Activated CD4-positive, alpha-beta memory T cell treated with anti-CD3 and anti-CD28 coated beads, Interleukin-2, amount 10 ng/mL, durations not matched to agents 7 days and 5 days (primary cell): ENCODE measurements at regions not wholly inside any gene's neighbourhood (a gene's known extent, or its start where the extent isn't known, plus 50 kb on each side); places are given as distances from the start of the nearest gene placed in this dataset.

Experiments
- CTCF ChIA-PET: fragments of 350-600 bp; sonication (Branson Sonifier 250); formaldehyde crosslinking; loops from one replicate; lab custom pipeline; 2021; ENCODE audit warnings: antibody characterized with exemption, inconsistent platforms; lab: Charles Lee
- POLR2A ChIA-PET: fragments of 350-600 bp; sonication (Branson Sonifier 250); formaldehyde crosslinking; loops from one replicate; lab custom pipeline; 2021; ENCODE audit warnings: antibody characterized with exemption; lab: Charles Lee
- DNase-seq: peaks from one replicate; pipeline ENCODE4 v3.0.0-alpha.2; 2020
- H3K27ac Mint-ChIP-seq: one replicate; pipeline ENCODE4 v1.8.0; 2021; ENCODE audit warnings: mild to moderate bottlenecking, mixed read lengths
- H3K27me3 Mint-ChIP-seq: one replicate; pipeline ENCODE4 v1.8.0; 2021; ENCODE audit warnings: mixed read lengths
- H3K36me3 Mint-ChIP-seq: one replicate; pipeline ENCODE4 v1.8.0; 2021; ENCODE audit warnings: low read depth, mixed read lengths
- H3K4me1 Mint-ChIP-seq: one replicate; pipeline ENCODE4 v1.8.0; 2021; ENCODE audit warnings: mixed read lengths
- H3K4me3 Mint-ChIP-seq: one replicate; pipeline ENCODE4 v1.8.0; 2021; ENCODE audit warnings: mild to moderate bottlenecking, mixed read lengths
- H3K9me3 Mint-ChIP-seq: one replicate; pipeline ENCODE4 v1.8.0; 2021; ENCODE audit warnings: mixed read lengths

- CTCF ChIA-PET = interaction anchor here (0.5 to 1.2 kb wide), 2 partner anchors 12 to 37 kb away, joined by 3 read pairs; no protein-coding TSS in a partner anchor
- Mint-ChIP-seq H3K4me3 (no peak overlapping the region), H3K4me1 (no peaks in the 10 kb centered on the region), H3K36me3 (no peaks in the 10 kb centered on the region), H3K9me3 (no peaks in the 10 kb centered on the region), H3K27ac (no peak overlapping the region), H3K27me3 (peaks cover 21% of the 10 kb centered on the region)
- POLR2A ChIA-PET = no interaction called here
- DNase-seq = no peak
These were observed 198.0 kb upstream of the CCDC150 start for GRCh38 chr2:196441527-196441926.

DNA sequence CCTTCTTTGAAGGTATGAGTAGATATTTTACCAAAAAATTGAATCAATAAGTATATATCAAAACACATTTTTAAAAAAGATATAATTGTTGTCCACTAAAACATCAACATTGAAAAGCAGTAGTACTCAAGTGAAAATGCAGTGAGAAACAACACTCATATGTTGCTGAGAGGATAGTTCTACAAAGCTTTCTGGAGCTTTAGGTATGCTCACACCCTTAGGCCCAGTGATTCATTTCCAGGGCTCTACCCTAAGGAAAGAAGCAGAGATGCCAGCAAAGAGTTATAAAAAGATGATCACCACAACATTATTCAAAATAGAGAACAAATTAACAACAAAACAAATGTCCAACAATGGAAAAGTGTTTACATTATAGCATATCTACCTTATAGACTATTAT, 197.3 kb upstream of the CCDC150 start:
- no peak overlapping the region for H3K27ac Mint-ChIP-seq
- H3K4me1 Mint-ChIP-seq = no peaks in the 10 kb centered on the region
- peaks cover 19% of the 10 kb centered on the region for H3K27me3 Mint-ChIP-seq
- no peak overlapping the region for H3K4me3 Mint-ChIP-seq
- H3K36me3 Mint-ChIP-seq = no peaks in the 10 kb centered on the region
- ChIA-PET POLR2A (no interaction called here), CTCF (interaction anchor here (0.5 to 1.2 kb wide), 2 partner anchors 11 to 38 kb away, joined by 3 read pairs; no protein-coding TSS in a partner anchor)
- H3K9me3 Mint-ChIP-seq = no peaks in the 10 kb centered on the region
- DNase-seq = no peak

DNA sequence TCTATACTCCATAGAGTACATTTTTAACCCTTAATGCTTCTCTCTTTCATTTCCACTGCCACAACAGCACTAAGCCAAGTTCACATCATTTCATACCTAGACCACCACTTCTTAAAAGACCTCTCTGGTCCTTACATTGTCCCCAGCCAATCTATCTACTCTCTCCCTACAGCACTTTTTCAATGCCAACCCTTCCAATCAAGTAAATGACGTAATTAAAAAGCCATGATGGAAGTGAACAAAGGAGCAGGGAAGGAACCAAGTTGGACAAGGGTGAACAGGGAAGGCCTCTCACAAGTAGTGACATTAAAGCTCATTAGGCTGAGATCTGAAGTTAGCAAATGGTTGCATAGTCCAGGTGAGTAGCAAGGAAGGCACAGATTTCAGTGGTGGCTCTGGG, 195.1 kb upstream of the CCDC150 start:
- ChIA-PET POLR2A (no interaction called here), CTCF (interaction anchor here (1.5 kb wide), 1 partner anchor 10 kb away, joined by 5 read pairs; no protein-coding TSS in a partner anchor)
- Mint-ChIP-seq H3K27ac (no peak overlapping the region), H3K27me3 (peaks cover 17% of the 10 kb centered on the region), H3K4me3 (no peak overlapping the region), H3K9me3 (no peaks in the 10 kb centered on the region), H3K4me1 (no peaks in the 10 kb centered on the region), H3K36me3 (no peaks in the 10 kb centered on the region)
- no peak for DNase-seq

DNA sequence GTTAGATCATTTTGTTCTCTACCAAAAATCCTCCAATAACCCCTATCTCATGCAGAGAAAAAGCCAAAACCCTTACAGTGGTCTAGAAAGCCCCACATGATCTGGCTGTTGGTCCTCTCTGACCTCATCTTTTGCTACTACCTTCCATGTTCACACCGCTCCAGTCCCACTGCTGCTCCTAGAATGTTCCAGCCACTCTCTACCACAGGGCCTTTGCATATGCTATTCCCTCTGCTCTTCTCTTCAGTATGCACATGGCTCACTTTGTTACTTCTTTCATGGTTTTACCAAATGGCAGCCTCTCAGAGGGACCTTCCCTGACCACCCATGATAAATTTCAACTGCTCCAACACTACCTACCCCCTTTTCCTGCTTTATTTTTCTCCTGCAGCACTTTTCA, 193.5 kb upstream of the CCDC150 start:
- ChIA-PET POLR2A (no interaction called here), CTCF (interaction anchor here (1.5 kb wide), 1 partner anchor 8 kb away, joined by 5 read pairs; no protein-coding TSS in a partner anchor)
- Mint-ChIP-seq H3K4me1 (no peaks in the 10 kb centered on the region), H3K4me3 (no peak overlapping the region), H3K36me3 (no peaks in the 10 kb centered on the region), H3K9me3 (no peaks in the 10 kb centered on the region), H3K27ac (no peak overlapping the region), H3K27me3 (peaks cover 14% of the 10 kb centered on the region)
- no peak for DNase-seq

DNA sequence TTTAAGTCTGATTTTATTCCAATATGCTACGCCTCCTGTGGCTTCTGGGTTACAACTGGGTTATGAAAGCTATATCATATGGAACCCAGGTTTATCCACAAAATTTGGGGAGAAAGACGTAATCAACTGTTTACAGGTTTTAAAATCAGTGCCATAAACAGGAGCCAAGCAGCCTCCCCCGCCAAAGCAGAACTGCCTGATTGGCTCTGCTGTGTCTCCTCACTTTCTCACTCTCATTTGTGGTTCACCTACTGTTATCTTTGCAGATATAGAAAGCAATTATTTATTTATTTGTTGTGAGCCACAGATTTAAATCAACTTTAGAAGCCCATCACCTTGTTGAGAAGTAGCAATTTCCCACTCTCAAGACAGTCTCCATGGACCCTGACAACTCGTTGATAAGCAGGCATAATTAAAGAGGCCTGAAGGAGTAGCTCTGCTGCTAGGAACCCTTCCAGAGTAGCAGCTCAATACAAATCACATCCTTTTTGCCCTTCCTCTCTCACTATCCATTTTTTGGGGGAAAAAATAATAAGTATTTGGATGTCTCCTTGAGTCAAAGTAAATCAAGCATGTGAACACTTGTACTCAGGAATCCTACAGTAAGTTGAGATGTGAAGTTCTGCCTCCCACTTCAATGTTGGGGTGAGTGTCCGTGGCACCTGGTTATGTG, 191.0 kb upstream of the CCDC150 start:
- no peaks in the 10 kb centered on the region for H3K36me3 Mint-ChIP-seq
- CTCF ChIA-PET = no interaction called here
- no peak for DNase-seq
- H3K27me3 Mint-ChIP-seq = peaks cover 11% of the 10 kb centered on the region
- H3K4me3 Mint-ChIP-seq = no peak overlapping the region
- H3K9me3 Mint-ChIP-seq = no peaks in the 10 kb centered on the region
- no peaks in the 10 kb centered on the region for H3K4me1 Mint-ChIP-seq
- POLR2A ChIA-PET = no interaction called here
- no peak overlapping the region for H3K27ac Mint-ChIP-seq

DNA sequence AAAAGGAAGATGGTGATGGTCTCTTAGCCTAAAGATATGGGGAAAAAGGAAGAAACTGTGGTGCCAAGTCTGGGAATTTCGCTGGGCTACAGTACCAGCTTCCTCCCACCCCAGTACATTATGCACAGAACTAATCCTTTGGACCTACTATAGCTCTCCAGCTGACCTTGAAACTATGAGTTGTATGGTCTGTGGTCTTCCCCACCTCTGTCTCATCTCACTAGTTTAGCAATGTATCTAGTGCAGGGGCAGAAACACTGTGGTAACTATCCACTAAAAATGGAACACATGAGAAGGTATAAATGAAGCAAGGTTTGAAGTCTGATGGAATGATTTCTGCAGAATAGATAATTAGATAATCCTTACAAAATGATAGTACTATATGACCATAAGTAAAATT, 190.4 kb upstream of the CCDC150 start:
- no peaks in the 10 kb centered on the region for H3K36me3 Mint-ChIP-seq
- no peak overlapping the region for H3K27ac Mint-ChIP-seq
- DNase-seq = no peak
- ChIA-PET CTCF (no interaction called here), POLR2A (no interaction called here)
- peaks cover 15% of the 10 kb centered on the region for H3K27me3 Mint-ChIP-seq
- H3K4me1 Mint-ChIP-seq = no peaks in the 10 kb centered on the region
- H3K4me3 Mint-ChIP-seq = no peak overlapping the region
- no peaks in the 10 kb centered on the region for H3K9me3 Mint-ChIP-seq

DNA sequence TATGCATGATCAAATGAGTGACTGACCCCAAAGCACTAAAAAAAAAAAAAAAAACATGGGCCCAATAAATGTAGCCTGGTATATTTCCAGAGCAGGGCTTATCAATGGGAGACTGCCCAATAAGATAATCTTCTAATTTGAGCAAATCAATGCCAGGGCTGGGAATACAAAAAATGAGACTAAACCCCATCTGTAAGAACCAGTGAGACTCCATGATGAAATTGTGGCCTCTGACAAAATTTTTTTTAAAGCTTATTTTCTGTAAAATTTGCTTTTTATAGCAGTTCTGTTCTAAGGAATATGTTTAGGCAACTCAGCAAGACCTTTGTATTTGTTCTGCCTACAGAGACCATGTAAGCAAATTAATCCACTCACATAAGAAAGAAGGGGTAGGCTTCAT, 186.8 kb upstream of the CCDC150 start:
- H3K27me3 Mint-ChIP-seq = peaks cover 34% of the 10 kb centered on the region
- H3K4me1 Mint-ChIP-seq = no peaks in the 10 kb centered on the region
- ChIA-PET POLR2A (interaction anchor here (1.4 kb wide), 1 partner anchor 376 kb away, joined by 5 read pairs; no protein-coding TSS in a partner anchor), CTCF (interaction anchor here (0.9 to 3.7 kb wide), 11 partner anchors 13 to 385 kb away, joined by 3 to 58 read pairs (median 8); partner anchors contain the start of gene DNAH7)
- H3K27ac Mint-ChIP-seq = no peak overlapping the region
- no peaks in the 10 kb centered on the region for H3K36me3 Mint-ChIP-seq
- DNase-seq = no peak
- no peaks in the 10 kb centered on the region for H3K9me3 Mint-ChIP-seq
- no peak overlapping the region for H3K4me3 Mint-ChIP-seq

GRCh38 chr2:196453613-196454047, 185.9 kb upstream of the CCDC150 start:
- DNase-seq = peak; percentile 32
- Mint-ChIP-seq H3K27ac (no peak overlapping the region), H3K27me3 (peaks cover 37% of the 10 kb centered on the region), H3K36me3 (no peaks in the 10 kb centered on the region), H3K4me3 (no peak overlapping the region), H3K9me3 (no peaks in the 10 kb centered on the region), H3K4me1 (no peaks in the 10 kb centered on the region)
- POLR2A ChIA-PET = interaction anchor here (1.4 kb wide), 1 partner anchor 377 kb away, joined by 5 read pairs; no protein-coding TSS in a partner anchor
- CTCF ChIA-PET = interaction anchor here (0.7 to 3.7 kb wide), 27 partner anchors 8 to 386 kb away, joined by 3 to 58 read pairs (median 4); partner anchors contain the start of gene DNAH7

DNA sequence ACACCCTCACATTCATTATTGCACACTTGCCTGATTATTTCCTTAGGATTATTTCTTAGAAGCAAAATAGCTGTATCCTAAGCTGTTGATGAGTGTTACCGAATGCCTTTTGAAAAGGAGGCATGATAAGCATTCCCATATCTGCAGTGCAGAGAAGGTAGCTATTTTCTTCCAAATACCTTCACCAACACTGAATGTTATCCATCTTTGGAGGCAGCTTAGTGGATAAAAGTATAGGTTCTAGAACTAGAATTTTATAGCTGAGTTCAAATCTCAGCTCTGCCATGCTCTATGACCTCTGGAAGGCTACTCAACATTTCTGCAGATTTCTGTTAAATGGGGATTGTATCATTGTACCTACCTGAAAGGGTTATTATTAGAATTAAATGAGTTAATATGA, 185.0 kb upstream of the CCDC150 start:
- H3K27me3 Mint-ChIP-seq = peaks cover 41% of the 10 kb centered on the region
- no peaks in the 10 kb centered on the region for H3K36me3 Mint-ChIP-seq
- DNase-seq = no peak
- H3K27ac Mint-ChIP-seq = no peak overlapping the region
- peaks cover 8% of the 10 kb centered on the region for H3K4me1 Mint-ChIP-seq
- CTCF ChIA-PET = interaction anchor here (0.8 to 3.7 kb wide), 15 partner anchors 9 to 387 kb away, joined by 3 to 58 read pairs (median 5); partner anchors contain the start of gene DNAH7
- H3K9me3 Mint-ChIP-seq = no peaks in the 10 kb centered on the region
- POLR2A ChIA-PET = no interaction called here
- no peak overlapping the region for H3K4me3 Mint-ChIP-seq

DNA sequence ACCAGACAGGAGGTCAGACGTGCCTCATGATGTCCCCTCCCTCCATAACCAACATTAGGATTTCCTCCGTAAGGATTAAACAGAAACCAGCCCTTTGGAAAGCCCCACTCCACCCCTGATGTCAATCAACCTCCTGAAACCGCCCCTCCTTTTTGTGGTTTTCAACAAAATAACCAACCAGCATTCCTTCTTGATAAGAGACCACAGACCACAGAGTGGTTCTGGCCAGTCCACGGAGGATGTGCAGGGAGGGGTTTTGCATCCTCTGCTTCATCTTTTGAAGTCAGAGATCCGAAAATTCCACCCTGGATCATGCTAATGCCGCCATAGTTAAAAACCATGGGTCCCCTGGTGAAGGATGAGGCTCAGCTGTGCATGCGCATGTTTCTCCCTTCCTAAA, 180.0 kb upstream of the CCDC150 start:
- POLR2A ChIA-PET = no interaction called here
- Mint-ChIP-seq H3K4me1 (peaks cover 15% of the 10 kb centered on the region), H3K27me3 (peaks cover 62% of the 10 kb centered on the region), H3K9me3 (peaks cover 2% of the 10 kb centered on the region), H3K36me3 (no peaks in the 10 kb centered on the region), H3K4me3 (no peak overlapping the region), H3K27ac (no peak overlapping the region)
- CTCF ChIA-PET = no interaction called here
- peak; percentile 18 for DNase-seq

GRCh38 chr2:196463706-196464105, 175.8 kb upstream of the CCDC150 start:
- no peak overlapping the region for H3K27ac Mint-ChIP-seq
- DNase-seq = no peak
- no peak overlapping the region for H3K4me3 Mint-ChIP-seq
- ChIA-PET CTCF (interaction anchor here (4.5 kb wide), 1 partner anchor 11 kb away, joined by 26 read pairs; no protein-coding TSS in a partner anchor), POLR2A (no interaction called here)
- peaks cover 2% of the 10 kb centered on the region for H3K9me3 Mint-ChIP-seq
- H3K4me1 Mint-ChIP-seq = peaks cover 15% of the 10 kb centered on the region
- peaks cover 56% of the 10 kb centered on the region for H3K27me3 Mint-ChIP-seq
- H3K36me3 Mint-ChIP-seq = no peaks in the 10 kb centered on the region

GRCh38 chr2:196464311-196464710, 175.2 kb upstream of the CCDC150 start:
- peaks cover 56% of the 10 kb centered on the region for H3K27me3 Mint-ChIP-seq
- CTCF ChIA-PET = interaction anchor here (4.5 kb wide), 1 partner anchor 11 kb away, joined by 26 read pairs; no protein-coding TSS in a partner anchor
- POLR2A ChIA-PET = no interaction called here

DNA sequence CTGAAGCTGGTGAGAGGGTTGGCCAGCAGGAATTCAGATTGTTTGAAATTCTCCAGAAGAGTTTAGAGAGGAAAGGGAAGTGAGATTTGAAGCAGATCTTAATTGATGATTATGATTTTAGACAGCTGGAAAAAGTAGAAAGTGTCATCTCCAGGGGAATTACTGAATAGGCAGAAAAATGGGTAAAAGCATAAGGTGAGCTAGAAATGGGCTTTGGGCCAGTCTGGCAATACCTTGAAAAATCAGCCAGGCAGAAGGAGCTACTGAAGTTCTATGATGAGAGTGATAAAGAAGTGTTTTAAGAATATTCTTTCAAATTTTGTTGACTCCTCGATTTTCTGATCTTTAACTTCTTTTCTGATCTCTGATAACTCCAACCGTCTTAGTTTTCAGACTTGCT, 172.9 kb upstream of the CCDC150 start:
- POLR2A ChIA-PET = no interaction called here
- Mint-ChIP-seq H3K4me1 (no peaks in the 10 kb centered on the region), H3K36me3 (no peaks in the 10 kb centered on the region), H3K9me3 (peaks cover 2% of the 10 kb centered on the region), H3K27me3 (peaks cover 38% of the 10 kb centered on the region), H3K27ac (no peak overlapping the region), H3K4me3 (no peak overlapping the region)
- DNase-seq = no peak
- CTCF ChIA-PET = interaction anchor here (4.5 kb wide), 1 partner anchor 14 kb away, joined by 26 read pairs; no protein-coding TSS in a partner anchor

More at GRCh38 chr2:196464311-196464710, 175.2 kb upstream of the CCDC150 start:
- no peaks in the 10 kb centered on the region for H3K36me3 Mint-ChIP-seq
- H3K4me1 Mint-ChIP-seq = peaks cover 9% of the 10 kb centered on the region
- no peak for DNase-seq
- H3K9me3 Mint-ChIP-seq = peaks cover 2% of the 10 kb centered on the region
- no peak overlapping the region for H3K4me3 Mint-ChIP-seq
- no peak overlapping the region for H3K27ac Mint-ChIP-seq
